ENCODE measurements at regions not wholly inside any gene's neighbourhood (a gene's known extent, or its start where the extent isn't known, plus 50 kb on each side); places are given as distances from the start of the nearest gene placed in this dataset.

GRCh38 chr7:85457911-85458310, 271.1 kb upstream of the SEMA3D start:
- no peaks in the 10 kb centered on the region for H3K27me3 ChIP-seq (ENCODE audit: control insufficient read depth, insufficient read depth, low read length)
- H3K36me3 ChIP-seq (ENCODE audit: control insufficient read depth, insufficient read depth, low read length) = no peaks in the 10 kb centered on the region
- no peak for TF ChIP-seq CTCF (IDR thresholded peaks at IDR 0.05; ENCODE audit: insufficient read depth, low read length, severe bottlenecking)
- FAIRE-seq (no peak), DNase-seq (ENCODE audit: low read depth) (no peak)
- H3K4me3 ChIP-seq (ENCODE audit: low read depth, low read length) = no peak overlapping the region

- Histone ChIP-seq H3K36me3 (ENCODE audit: control insufficient read depth, insufficient read depth, low read length) (no peaks in the 10 kb centered on the region), H3K27me3 (ENCODE audit: control insufficient read depth, insufficient read depth, low read length) (no peaks in the 10 kb centered on the region), H3K4me3 (ENCODE audit: low read depth, low read length) (no peak overlapping the region)
- no peak for FAIRE-seq
- DNase-seq (ENCODE audit: low read depth) = no peak
- no peak for TF ChIP-seq CTCF (IDR thresholded peaks at IDR 0.05; ENCODE audit: insufficient read depth, low read length, severe bottlenecking)
Measured at GRCh38 chr7:85456254-85456653, 269.4 kb upstream of the SEMA3D start.

GRCh38 chr7:85454904-85455303, 268.0 kb upstream of the SEMA3D start:
- no peak for DNase-seq (ENCODE audit: low read depth)
- H3K36me3 ChIP-seq (ENCODE audit: control insufficient read depth, insufficient read depth, low read length) = no peaks in the 10 kb centered on the region
- no peak for TF ChIP-seq CTCF (IDR thresholded peaks at IDR 0.05; ENCODE audit: insufficient read depth, low read length, severe bottlenecking)
- FAIRE-seq = no peak
- H3K4me3 ChIP-seq (ENCODE audit: low read depth, low read length) = no peak overlapping the region
- H3K27me3 ChIP-seq (ENCODE audit: control insufficient read depth, insufficient read depth, low read length) = no peaks in the 10 kb centered on the region

- no peak for DNase-seq (ENCODE audit: low read depth)
- H3K4me3 ChIP-seq (ENCODE audit: low read depth, low read length) = no peak overlapping the region
- no peak for FAIRE-seq
- TF ChIP-seq CTCF (IDR thresholded peaks at IDR 0.05; ENCODE audit: insufficient read depth, low read length, severe bottlenecking) = no peak
- H3K36me3 ChIP-seq (ENCODE audit: control insufficient read depth, insufficient read depth, low read length) = no peaks in the 10 kb centered on the region
- no peaks in the 10 kb centered on the region for H3K27me3 ChIP-seq (ENCODE audit: control insufficient read depth, insufficient read depth, low read length)
Measured at GRCh38 chr7:85452674-85453073, 265.8 kb upstream of the SEMA3D start.

- FAIRE-seq (no peak), DNase-seq (ENCODE audit: low read depth) (no peak)
- TF ChIP-seq CTCF (IDR thresholded peaks at IDR 0.05; ENCODE audit: insufficient read depth, low read length, severe bottlenecking) = no peak
- Histone ChIP-seq H3K36me3 (ENCODE audit: control insufficient read depth, insufficient read depth, low read length) (no peaks in the 10 kb centered on the region), H3K27me3 (ENCODE audit: control insufficient read depth, insufficient read depth, low read length) (no peaks in the 10 kb centered on the region), H3K4me3 (ENCODE audit: low read depth, low read length) (no peak overlapping the region)
Measured at GRCh38 chr7:85449478-85449877, 262.6 kb upstream of the SEMA3D start.

- DNase-seq (ENCODE audit: low read depth) (peak; percentile 69), FAIRE-seq (no peak)
- no peaks in the 10 kb centered on the region for H3K27me3 ChIP-seq (ENCODE audit: control insufficient read depth, insufficient read depth, low read length)
- no peak overlapping the region for H3K4me3 ChIP-seq (ENCODE audit: low read depth, low read length)
- TF ChIP-seq CTCF (IDR thresholded peaks at IDR 0.05; ENCODE audit: insufficient read depth, low read length, severe bottlenecking) = no peak
- no peaks in the 10 kb centered on the region for H3K36me3 ChIP-seq (ENCODE audit: control insufficient read depth, insufficient read depth, low read length)
Measured at GRCh38 chr7:85447004-85447403, 260.1 kb upstream of the SEMA3D start.
